ENCODE measurements at regions not wholly inside any gene's neighbourhood (a gene's known extent, or its start where the extent isn't known, plus 50 kb on each side); places are given as distances from the start of the nearest gene placed in this dataset.

GRCh38 chr3:36215241-36215640 is 165.1 kb upstream of the STAC start:
- TF ChIP-seq POLR2A (IDR thresholded peaks at IDR 0.05) = no peak
- no peak for TF ChIP-seq POLR2AphosphoS5 (IDR thresholded peaks at IDR 0.05)
- no peak for TF ChIP-seq CTCF (IDR thresholded peaks at IDR 0.05 in 8 of 11, conservative IDR thresholded peaks at IDR 0.05 in 3 of 11)
